HEK293 (cell line): ENCODE measurements at regions not wholly inside any gene's neighbourhood (a gene's known extent, or its start where the extent isn't known, plus 50 kb on each side); places are given as distances from the start of the nearest gene placed in this dataset.

ENCODE experiments used
- CTCF ChIA-PET: fragments of 350-600 bp; formaldehyde crosslinking; extraction: SDS; loops from one replicate; lab custom pipeline; 2021; ENCODE audit warnings: antibody characterized with exemption; lab: Yijun Ruan, JAX
- POLR2A ChIA-PET: fragments of 300-600 bp; formaldehyde crosslinking; extraction: SDS; loops from one replicate; lab custom pipeline; 2020; ENCODE audit warnings: antibody characterized with exemption, inconsistent platforms; lab: Yijun Ruan, JAX
- H3K27ac ChIP-seq: fragments of 200-500 bp; sonication (Bioruptor generic); 2 replicates; pipeline ENCODE4 v1.5.1; 2014; ENCODE audit warnings: low read depth, low read length, control low read depth, inconsistent platforms; ENCODE audit errors: extremely low read depth
- H3K36me3 ChIP-seq, 2 experiments: fragments of 200-500 bp in 1 of 2; sonication (Bioruptor generic) in 1 of 2; 1 replicate in 1 of 2; 2 replicates in 1 of 2; pipeline ENCODE4 v1.5.1; 2014 to 2017; ENCODE audit warnings: inconsistent platforms in 2 of 2, low read length in 2 of 2; ENCODE audit not compliant: control insufficient read depth in 2 of 2, insufficient read depth in 1 of 2
- H3K4me1 ChIP-seq: fragments of 200-500 bp; sonication (Bioruptor generic); 2 replicates; pipeline ENCODE4 v1.5.1; 2014; ENCODE audit warnings: mild to moderate bottlenecking, low read length, inconsistent platforms; ENCODE audit not compliant: control insufficient read depth, insufficient read depth
- H3K4me3 ChIP-seq: 2 replicates; pipeline ENCODE4 v1.5.1; 2011; ENCODE audit warnings: low read depth, mild to moderate bottlenecking, control low read depth, low read length, moderate library complexity
- H3K9me3 ChIP-seq: fragments of 200-500 bp; sonication (Bioruptor generic); 2 replicates; pipeline ENCODE4 v1.5.1; 2014; ENCODE audit warnings: low read depth, low read length, inconsistent platforms; ENCODE audit not compliant: control insufficient read depth, insufficient read depth
- BCL6B ChIP-seq: fragments of 450-650 bp; formaldehyde crosslinking; IDR thresholded peaks from 2 replicates; pipeline ENCODE4 v1.5.1; 2017; ENCODE audit warnings: missing biosample characterization, missing genetic modification characterization
- ELK4 ChIP-seq: IDR thresholded peaks from 2 replicates; pipeline ENCODE4 v1.6.1; 2011; ENCODE audit warnings: mild to moderate bottlenecking, low read depth, low read length, borderline replicate concordance
- HOXC10 ChIP-seq: sonication (generic); formaldehyde crosslinking; IDR thresholded peaks from 2 replicates; pipeline ENCODE4 v1.8.1; 2023; ENCODE audit warnings: mild to moderate bottlenecking, missing genetic modification reagents
- KLF16 ChIP-seq: fragments of 450-650 bp; formaldehyde crosslinking; IDR thresholded peaks from 2 replicates; pipeline ENCODE4 v1.5.1; 2017; ENCODE audit warnings: missing biosample characterization, missing genetic modification characterization
- KLF7 ChIP-seq: fragments of 450-650 bp; formaldehyde crosslinking; IDR thresholded peaks from 2 replicates; pipeline ENCODE4 v1.5.1; 2016; ENCODE audit warnings: missing biosample characterization, missing genetic modification characterization, borderline replicate concordance
- YY1 ChIP-seq: fragments of 450-650 bp; formaldehyde crosslinking; IDR thresholded peaks from 2 replicates; pipeline ENCODE4 v1.5.1; 2018; ENCODE audit warnings: missing biosample characterization, missing genetic modification characterization
- ZBTB1 ChIP-seq: fragments of 450-650 bp; formaldehyde crosslinking; IDR thresholded peaks from 2 replicates; pipeline ENCODE4 v1.5.1; 2016; ENCODE audit warnings: missing biosample characterization, missing genetic modification characterization
- ZBTB48 ChIP-seq: fragments of 450-650 bp; formaldehyde crosslinking; IDR thresholded peaks from 2 replicates; pipeline ENCODE4 v1.5.1; 2016; ENCODE audit warnings: missing biosample characterization, missing genetic modification characterization
- ZBTB6 ChIP-seq: fragments of 450-650 bp; formaldehyde crosslinking; IDR thresholded peaks from 2 replicates; pipeline ENCODE4 v1.5.1; 2017; ENCODE audit warnings: missing biosample characterization, missing genetic modification characterization
- ZNF202 ChIP-seq: fragments of 450-650 bp; formaldehyde crosslinking; IDR thresholded peaks from 2 replicates; pipeline ENCODE4 v1.5.1; 2016; ENCODE audit warnings: missing biosample characterization, missing genetic modification characterization, borderline replicate concordance
- ZNF211 ChIP-seq: fragments of 450-650 bp; formaldehyde crosslinking; IDR thresholded peaks from 2 replicates; pipeline ENCODE4 v1.5.1; 2016; ENCODE audit warnings: low read depth, missing biosample characterization, missing genetic modification characterization
- ZNF350 ChIP-seq: fragments of 450-650 bp; formaldehyde crosslinking; IDR thresholded peaks from 2 replicates; pipeline ENCODE4 v1.5.0; 2017; ENCODE audit warnings: missing biosample characterization, mild to moderate bottlenecking, missing genetic modification characterization
- ZNF416 ChIP-seq: fragments of 450-650 bp; formaldehyde crosslinking; IDR thresholded peaks from 2 replicates; pipeline ENCODE4 v1.5.1; 2016; ENCODE audit warnings: missing biosample characterization, missing genetic modification characterization
- ZNF449 ChIP-seq: fragments of 450-650 bp; formaldehyde crosslinking; IDR thresholded peaks from 2 replicates; pipeline ENCODE4 v1.5.1; 2017; ENCODE audit warnings: missing biosample characterization, mild to moderate bottlenecking, missing genetic modification characterization, moderate library complexity
- ZNF514 ChIP-seq: fragments of 450-650 bp; formaldehyde crosslinking; IDR thresholded peaks from 2 replicates; pipeline ENCODE4 v1.5.1; 2016; ENCODE audit warnings: missing biosample characterization, missing genetic modification characterization
- ZNF560 ChIP-seq: fragments of 450-650 bp; formaldehyde crosslinking; IDR thresholded peaks from 2 replicates; pipeline ENCODE4 v1.5.1; 2017; ENCODE audit warnings: missing biosample characterization, missing genetic modification characterization, borderline replicate concordance
- ZNF596 ChIP-seq: fragments of 450-650 bp; IDR thresholded peaks from 2 replicates; pipeline ENCODE4 v1.5.0; 2018; ENCODE audit warnings: missing biosample characterization, mild to moderate bottlenecking, missing genetic modification characterization, moderate library complexity
- ZNF621 ChIP-seq: fragments of 450-650 bp; formaldehyde crosslinking; IDR thresholded peaks from 2 replicates; pipeline ENCODE4 v1.5.1; 2017; ENCODE audit warnings: missing biosample characterization, missing genetic modification characterization
- ZNF654 ChIP-seq: fragments of 450-650 bp; formaldehyde crosslinking; IDR thresholded peaks from 2 replicates; pipeline ENCODE4 v1.5.1; 2016; ENCODE audit warnings: low read depth, missing biosample characterization, missing genetic modification characterization
- ZNF704 ChIP-seq: fragments of 450-650 bp; formaldehyde crosslinking; IDR thresholded peaks from 2 replicates; pipeline ENCODE4 v1.5.1; 2016; ENCODE audit warnings: missing biosample characterization, missing genetic modification characterization
- ZNF785 ChIP-seq: fragments of 450-650 bp; formaldehyde crosslinking; IDR thresholded peaks from 2 replicates; pipeline ENCODE4 v1.5.1; 2016; ENCODE audit warnings: missing biosample characterization, missing genetic modification characterization
- ZSCAN4 ChIP-seq: fragments of 450-650 bp; formaldehyde crosslinking; IDR thresholded peaks from 2 replicates; pipeline ENCODE4 v1.5.1; 2017; ENCODE audit warnings: missing biosample characterization, missing genetic modification characterization

GRCh38 chr4:32798471-32799159, 2078.4 kb downstream of the PCDH7 start:
- H3K4me1 ChIP-seq = no peaks in the 10 kb centered on the region
- no peak overlapping the region for H3K27ac ChIP-seq
- no peaks in the 10 kb centered on the region for H3K36me3 ChIP-seq
- TF ChIP-seq YY1 (tag by site-specific recombination) = no peak
- TF ChIP-seq ZBTB1 (tag by site-specific recombination) = no peak
- TF ChIP-seq ZNF560 (tag by site-specific recombination) = no peak
- TF ChIP-seq ZBTB6 (tag by site-specific recombination) = no peak
- TF ChIP-seq KLF16 (tag by site-specific recombination) = no peak
- H3K9me3 ChIP-seq = no peaks in the 10 kb centered on the region
- no peak overlapping the region for H3K4me3 ChIP-seq
- ChIA-PET POLR2A (no interaction called here), CTCF (no interaction called here)

GRCh38 chr4:32824336-32824735, 2104.2 kb downstream of the PCDH7 start:
- no peaks in the 10 kb centered on the region for H3K4me1 ChIP-seq
- no peaks in the 10 kb centered on the region for H3K36me3 ChIP-seq
- TF ChIP-seq BCL6B (no peak), ZNF202 (tag by site-specific recombination) (no peak), KLF7 (tag by site-specific recombination) (no peak), ZNF211 (tag by site-specific recombination) (no peak), ZNF596 (tag by site-specific recombination) (no peak), ZNF785 (tag by site-specific recombination) (no peak), ZNF654 (tag by site-specific recombination) (no peak), ZSCAN4 (no peak), HOXC10 (no peak), ZNF449 (tag by site-specific recombination) (no peak), ZNF621 (tag by site-specific recombination) (no peak), ZNF704 (tag by site-specific recombination) (no peak), ELK4 (no peak), ZNF514 (tag by site-specific recombination) (no peak), ZBTB48 (tag by site-specific recombination) (no peak), ZNF416 (no peak), ZNF350 (no peak)
- CTCF ChIA-PET = no interaction called here
- H3K9me3 ChIP-seq = no peaks in the 10 kb centered on the region
- H3K27ac ChIP-seq = no peak overlapping the region
- POLR2A ChIA-PET = no interaction called here
- no peak overlapping the region for H3K4me3 ChIP-seq
